Sciatic nerve (tissue), 2 donors: ENCODE measurements at regions not wholly inside any gene's neighbourhood (a gene's known extent, or its start where the extent isn't known, plus 50 kb on each side); places are given as distances from the start of the nearest gene placed in this dataset.
"Not testable (repeated sequence)": the region's sequence is repeated elsewhere in the genome, so short reads cannot be mapped to it uniquely, and the experiment has no call there.

Source experiments
- ATAC-seq: fragments of 200-7000 bp; cut with Tn5 transposase; one replicate; pipeline ENCODE4 v1.9.1; 2020; ENCODE audit warnings: mild to moderate bottlenecking, moderate library complexity
- DNase-seq: peaks from one replicate; pipeline ENCODE4 v3.0.0-alpha.2; 2020; ENCODE audit warnings: low spot score
- intact Hi-C: fragments of 100-400 bp; cut with DNase I; formaldehyde crosslinking; loops from one replicate; pipeline ENCODE4 v1.14.2; 2022
- donor health status: DM: no; HTN: no; CAD: no.
- donor health status: DM: no; HTN: no; CAD: no.

DNA sequence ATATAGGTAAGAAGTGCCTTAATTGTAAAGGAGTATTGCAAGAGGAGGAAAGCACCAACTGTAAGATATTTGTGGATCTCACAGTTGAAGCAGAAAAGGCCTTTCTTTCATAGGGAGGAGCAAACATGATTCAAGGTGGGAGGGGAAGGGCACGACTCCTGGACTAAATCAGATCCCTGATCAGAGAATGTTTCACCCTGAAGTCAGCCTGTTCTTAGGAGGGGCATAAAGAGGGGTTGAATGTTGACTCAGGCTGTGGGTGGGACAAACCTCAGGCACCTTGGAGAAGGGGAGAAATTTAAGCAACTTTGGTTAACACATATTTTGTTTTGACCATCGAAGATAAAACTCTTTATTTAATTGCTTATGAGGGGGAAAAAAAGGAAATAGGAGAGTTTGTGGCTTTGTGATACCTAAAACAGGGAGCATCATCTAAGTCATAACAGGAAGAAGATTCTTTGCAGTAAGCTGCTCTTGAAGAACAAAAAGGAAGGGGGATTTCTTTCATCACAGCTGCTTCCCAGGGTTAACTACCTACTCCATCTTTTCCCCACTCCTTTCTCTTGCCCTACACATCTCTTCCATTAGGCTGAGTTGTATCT is 158.6 kb upstream of the ZNF267 start:
- intact Hi-C loops: no loop called here
- ATAC-seq: no peak

DNA sequence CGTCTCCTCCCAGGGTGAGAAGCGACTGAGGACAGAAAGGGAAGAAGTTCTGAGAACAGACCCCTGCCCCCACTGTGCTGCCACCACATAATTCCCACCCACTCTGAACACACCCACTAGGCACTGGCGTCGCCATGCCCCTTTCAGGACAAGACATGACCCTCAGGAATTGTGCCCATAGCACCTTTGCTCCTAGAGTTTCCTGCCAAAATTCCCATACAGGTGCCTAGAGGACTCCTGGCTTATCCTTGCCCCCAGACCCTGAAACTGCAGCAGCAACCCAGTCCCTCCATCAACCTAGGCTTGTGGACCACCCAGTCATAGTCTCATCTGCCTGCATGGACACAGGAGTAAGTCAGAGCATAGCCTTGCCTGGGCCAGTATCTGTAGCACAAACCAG is 157.7 kb upstream of the ZNF267 start:
- ATAC-seq (no peak), DNase-seq (no peak)
- intact Hi-C loops: no loop called here

More for the DNA sequence above, 158.6 kb upstream of the ZNF267 start:
- no peak for DNase-seq

DNA sequence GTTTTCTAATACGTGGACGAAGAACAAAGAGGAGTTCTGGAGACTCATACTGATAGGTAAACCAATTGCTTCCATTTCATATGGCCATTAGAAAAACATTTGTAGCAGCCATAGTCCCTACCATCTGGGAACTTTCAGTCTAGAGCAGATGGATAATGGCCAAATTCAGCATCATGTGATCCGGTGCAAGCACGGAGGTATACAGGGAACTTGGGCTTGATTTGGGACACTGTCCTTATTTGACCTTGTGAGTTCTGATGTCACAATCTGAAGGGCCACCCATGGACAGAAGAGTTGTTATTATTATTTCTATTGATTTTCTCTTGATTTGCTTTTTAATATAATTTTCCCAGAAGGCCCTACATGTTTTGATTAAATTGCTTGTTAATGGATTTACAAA is 154.6 kb upstream of the ZNF267 start:
- intact Hi-C loops: no loop called here
- DNase-seq: no peak
- no peak for ATAC-seq

DNA sequence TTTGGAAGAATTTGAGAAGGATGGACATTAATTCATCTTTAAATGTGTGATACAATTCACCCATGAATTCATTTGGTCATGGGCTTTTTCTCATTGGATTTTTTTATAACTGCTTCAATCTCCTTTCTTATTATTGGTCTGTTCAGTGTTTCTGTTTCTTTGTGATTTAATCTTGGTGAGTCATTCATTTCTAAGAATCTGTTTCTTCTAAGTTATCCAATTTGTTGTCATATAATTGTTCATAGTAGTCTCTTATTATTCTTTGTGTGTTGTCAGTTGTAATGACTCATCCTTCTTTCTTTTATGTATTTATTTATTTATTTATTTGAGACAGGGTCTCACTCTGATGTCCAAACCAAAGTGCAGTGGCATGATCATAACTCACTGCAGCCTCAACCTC is 146.1 kb upstream of the ZNF267 start:
- DNase-seq (no peak), ATAC-seq (no peak)
- intact Hi-C loops: no loop called here

DNA sequence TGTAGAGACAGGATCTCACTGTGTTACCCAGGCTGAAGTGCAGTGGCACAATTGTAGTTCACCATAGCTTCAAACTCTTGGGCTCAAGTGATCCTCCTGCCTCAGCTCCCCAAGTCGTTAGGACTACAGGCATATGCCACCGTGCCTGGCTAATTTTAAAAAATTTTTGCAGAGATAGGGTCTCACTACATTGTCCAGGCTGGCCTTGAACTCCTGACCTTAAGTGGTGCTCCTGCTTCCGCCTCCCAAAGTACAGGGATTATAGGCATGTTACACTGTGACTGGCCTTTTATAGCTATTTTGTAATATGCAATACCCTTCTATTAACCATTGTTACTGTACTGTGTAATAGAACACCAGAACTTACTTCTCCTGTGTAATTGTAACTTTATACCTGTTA is 139.3 kb upstream of the ZNF267 start:
- intact Hi-C loops: no loop called here
- DNase-seq (no peak), ATAC-seq (no peak)

DNA sequence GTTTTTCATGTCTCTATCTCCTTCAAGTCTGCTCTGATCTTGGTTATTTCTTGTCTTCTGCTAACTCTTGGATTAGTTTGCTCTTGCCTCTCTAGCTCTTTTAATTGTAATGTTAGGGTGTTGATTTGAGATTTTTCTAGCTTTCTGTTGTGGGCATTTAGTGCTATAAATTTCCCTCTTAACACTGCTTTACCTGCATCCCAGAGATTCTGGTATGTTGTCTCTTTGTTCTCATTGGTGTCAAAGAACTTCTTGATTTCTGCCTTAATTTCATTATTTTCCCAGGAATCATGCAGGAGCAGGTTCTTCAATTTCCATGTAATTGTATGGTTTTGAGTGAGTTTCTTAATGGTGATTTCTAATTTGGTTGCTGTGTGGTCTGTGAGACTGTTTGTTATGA is 128.5 kb upstream of the ZNF267 start:
- intact Hi-C loops, ATAC-seq, DNase-seq: not testable (repeated sequence)

DNA sequence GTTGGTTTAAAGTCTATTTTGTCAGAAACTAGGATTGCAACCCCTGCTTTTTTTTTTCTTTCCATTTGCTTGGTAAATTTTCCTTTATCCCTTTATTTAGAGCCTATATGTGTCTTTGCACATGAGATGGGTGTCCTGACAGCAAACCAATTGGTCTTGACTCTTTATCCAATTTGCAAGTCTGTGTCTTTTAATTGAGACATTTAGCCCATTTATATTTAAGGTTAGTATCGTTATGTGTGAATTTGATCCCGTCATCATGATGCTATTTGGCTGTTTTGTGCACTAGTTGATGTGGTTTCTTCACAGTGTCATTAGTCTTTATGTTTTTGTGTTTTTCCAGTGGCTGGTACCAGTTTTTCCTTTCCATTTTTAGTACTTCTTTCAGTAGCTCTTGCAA is 127.7 kb upstream of the ZNF267 start:
- intact Hi-C loops: no loop called here
- ATAC-seq (no peak), DNase-seq (no peak)

DNA sequence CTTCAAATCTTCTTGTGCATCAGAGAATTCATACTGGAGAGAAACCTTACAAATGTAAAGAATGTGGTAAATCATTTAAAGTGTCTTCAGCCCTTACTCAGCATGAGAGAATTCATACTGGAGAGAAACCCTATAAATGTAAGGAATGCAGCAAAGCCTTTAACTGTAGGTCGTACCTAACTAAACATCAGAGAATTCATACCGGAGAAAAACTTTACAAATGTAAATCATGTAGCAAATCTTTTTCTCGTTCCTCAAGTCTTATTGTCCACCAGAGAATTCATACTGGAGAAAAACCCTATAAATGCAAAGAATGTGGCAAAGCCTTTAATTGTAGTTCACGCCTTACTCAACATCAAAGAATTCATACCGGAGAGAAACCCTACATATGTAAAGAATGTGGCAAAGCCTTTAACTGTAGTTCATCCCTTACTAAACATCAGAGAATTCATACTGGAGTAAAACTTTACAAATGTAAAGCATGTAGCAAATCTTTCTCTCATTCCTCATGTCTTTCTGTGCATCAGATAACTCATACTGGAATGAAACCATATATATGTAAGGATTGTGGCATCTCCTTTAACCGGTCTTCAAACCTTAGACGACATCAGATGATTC is 118.5 kb upstream of the ZNF267 start:
- DNase-seq (no peak), ATAC-seq (no peak)
- intact Hi-C loops: no loop called here

DNA sequence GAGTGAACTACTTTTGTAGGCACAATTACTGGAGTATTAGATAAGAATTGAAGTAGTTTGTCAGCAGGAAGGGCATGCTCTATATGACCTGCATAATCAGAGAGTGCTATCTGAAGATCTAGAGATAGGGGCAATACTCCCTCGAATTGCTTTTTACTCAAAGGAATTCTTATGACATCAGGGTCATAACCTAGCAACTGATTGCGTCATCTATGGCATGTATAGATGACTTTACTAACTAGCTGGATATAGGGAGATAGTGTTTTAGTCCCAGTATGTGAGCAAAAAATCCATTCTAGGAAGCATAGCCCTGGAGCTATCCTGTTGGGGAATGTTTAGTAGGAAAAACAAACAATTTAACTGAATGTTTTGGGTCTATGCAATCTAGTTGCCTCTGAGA is 109.5 kb upstream of the ZNF267 start:
- intact Hi-C loops: no loop called here
- no peak for DNase-seq
- no peak for ATAC-seq

DNA sequence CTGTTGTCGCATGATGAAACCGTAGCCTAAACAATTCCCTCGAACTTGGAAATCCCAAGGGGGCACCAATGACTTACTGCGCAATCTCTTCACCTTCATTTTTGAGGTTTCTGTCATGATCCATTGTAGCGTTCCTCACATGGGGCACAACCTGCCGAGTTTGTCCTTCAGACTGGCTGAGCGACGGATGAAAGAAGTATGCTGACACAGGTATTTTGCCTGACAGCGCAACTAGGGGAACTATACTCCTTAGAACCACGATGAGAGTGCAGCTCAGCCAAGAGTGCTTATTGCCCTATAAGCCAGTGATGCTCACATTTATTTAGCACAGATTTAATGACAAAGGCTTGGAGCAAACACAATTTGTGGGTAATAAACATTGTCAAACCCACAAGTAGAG is 106.3 kb upstream of the ZNF267 start:
- no peak for ATAC-seq
- no peak for DNase-seq
- intact Hi-C loops: no loop called here

DNA sequence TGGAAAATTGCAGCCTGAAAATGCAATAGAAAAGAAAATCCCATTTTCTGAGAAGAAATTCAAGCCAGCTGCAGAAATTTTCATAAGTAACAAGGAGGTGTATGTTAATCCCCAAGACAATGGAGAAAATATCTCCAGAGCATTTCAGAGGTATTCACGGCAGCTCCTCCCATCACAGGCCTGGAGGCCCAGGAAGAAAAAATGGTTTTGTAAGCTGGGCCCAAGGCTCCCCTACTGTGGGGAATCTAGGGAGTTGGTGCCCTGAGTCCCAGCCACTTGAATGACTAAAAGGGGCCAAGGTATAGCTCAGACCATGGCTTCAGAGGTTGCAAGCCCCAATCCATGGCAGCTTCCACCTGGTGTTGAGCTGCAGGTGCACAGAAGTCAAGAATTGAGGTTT is 93.3 kb upstream of the ZNF267 start:
- ATAC-seq (no peak), DNase-seq (no peak)
- intact Hi-C loops: no loop called here

DNA sequence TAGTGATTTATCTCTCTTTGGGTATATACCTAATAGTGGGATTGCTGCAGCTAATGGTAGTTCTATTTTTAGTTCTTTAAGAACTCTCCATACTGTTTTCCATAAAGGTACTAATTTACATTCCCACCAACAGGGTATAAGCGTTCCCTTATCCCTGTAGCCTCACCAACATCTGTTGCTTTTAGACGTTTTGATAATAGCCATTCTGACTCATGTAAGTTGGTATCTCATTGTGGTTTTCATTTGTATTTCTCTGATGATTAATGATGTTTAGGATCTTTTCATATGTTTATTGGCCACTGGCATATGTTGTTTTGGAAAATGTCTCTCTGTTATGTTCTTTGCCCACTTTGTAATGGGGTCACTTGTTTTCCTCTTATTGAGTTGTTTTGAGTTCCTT is 88.5 kb upstream of the ZNF267 start:
- no peak for DNase-seq
- intact Hi-C loops: no loop called here
- ATAC-seq: no peak

DNA sequence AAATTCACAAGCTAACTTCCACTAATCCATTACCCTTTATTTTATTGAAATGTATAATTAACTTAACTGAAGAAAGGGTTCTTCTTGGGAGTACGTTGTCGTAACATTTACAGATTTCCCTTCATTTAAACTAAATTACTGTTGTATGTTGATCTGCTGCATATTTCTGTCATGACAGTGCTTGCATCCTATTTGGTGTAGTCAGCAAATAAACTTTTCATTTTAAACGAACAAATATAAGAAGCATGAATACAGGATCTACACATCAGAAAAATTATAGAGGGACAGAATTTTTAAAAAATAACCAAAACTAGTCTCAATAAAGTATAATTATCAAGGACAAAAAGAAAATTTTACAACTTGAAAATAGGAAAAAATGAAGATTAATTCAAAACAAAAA is 66.5 kb upstream of the ZNF267 start:
- DNase-seq (no peak), ATAC-seq (no peak)
- intact Hi-C loops: no loop called here

DNA sequence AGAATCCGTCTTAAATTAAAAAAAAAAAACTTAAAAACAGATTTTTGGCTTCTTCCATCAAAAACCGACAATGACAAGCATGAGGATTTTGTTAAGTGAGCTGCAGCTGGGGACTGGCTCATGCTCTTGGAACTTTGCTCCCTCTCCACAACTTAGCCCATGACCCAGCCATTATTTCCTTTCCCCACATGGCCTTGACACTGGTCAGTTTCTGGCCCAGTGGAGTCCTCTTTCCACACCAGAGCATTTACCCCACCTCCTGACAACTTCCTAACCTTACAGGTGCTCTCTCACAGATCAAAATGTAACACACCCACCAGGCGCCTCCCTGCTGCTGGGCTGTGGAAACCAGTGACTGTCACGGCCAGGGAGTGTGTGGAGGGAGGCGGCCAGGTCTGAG is 62.7 kb upstream of the ZNF267 start:
- intact Hi-C loops: no loop called here
- no peak for DNase-seq

DNA sequence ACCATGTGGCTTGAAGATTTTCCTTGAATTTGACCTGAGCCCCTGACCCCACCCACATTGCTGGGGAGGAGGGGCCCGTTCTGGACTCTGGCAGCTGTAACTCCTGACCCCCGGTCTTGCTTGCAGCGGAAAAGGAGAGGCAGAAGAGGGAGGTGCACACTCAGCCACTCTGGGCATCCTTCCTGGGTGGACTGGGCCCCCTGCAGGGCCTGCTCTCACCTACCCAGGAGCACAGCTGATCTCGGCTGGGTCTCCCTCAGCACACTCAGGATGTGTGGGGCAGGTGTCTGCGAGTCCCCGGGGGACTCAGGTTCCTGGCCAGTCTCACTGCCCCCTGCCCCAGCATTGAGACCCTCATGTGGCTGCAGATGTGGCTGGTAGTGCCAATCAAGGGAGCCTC is 57.5 kb upstream of the ZNF267 start:
- ATAC-seq, DNase-seq, intact Hi-C loops: not testable (repeated sequence)

More for the DNA sequence above, 62.7 kb upstream of the ZNF267 start:
- ATAC-seq: no peak

DNA sequence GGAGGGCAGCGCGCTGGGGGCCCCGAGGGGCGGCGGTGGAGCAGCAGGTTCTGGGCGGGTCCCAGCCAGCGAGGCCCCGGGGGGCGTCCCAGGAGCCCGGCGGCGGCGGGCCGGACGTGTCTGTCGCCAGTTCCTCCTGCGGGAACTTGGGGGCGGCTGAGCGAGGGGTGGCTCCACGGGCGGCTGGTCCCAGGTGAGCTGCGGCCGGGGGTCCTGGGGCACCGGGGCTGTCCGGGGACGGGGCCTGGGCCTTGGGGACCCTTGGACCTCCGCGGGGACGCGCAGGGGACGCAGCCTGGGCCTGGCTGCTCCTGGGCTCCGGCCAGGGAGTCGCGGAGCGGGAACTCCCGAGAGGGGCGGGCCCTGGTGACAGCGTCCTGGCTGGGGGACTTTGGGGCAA is 54.2 kb upstream of the ZNF267 start:
- intact Hi-C loops: no loop called here
- DNase-seq (no peak), ATAC-seq (no peak)

DNA sequence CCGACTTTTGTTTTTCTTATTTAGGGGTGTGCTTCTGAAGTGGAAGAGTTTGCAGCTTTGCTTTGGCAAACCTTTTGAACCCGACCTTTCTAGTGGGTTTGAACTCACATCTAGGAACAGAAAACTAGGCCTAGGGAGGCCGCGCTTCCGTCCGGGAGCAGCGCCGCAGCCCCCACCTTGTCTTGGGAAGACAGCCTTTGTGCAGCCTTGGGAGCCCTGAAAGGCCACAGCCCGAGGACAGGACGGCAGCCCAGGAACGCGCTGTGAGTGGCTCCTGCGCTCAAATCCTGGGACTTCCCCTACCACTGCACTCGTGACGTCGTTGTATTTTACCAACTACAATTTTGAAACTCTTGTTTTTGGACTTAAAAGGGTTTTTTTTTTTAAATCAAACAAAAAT is 53.7 kb upstream of the ZNF267 start:
- ATAC-seq: no peak
- intact Hi-C loops: no loop called here
- DNase-seq: no peak
